ENCODE measurements at regions not wholly inside any gene's neighbourhood (a gene's known extent, or its start where the extent isn't known, plus 50 kb on each side); places are given as distances from the start of the nearest gene placed in this dataset.

- H3K36me3 ChIP-seq (ENCODE audit: control insufficient read depth, insufficient read depth, low read length), result no peaks in the 10 kb centered on the region
- no peak overlapping the region for H3K27ac Mint-ChIP-seq
- no peak overlapping the region for H3K4me3 Mint-ChIP-seq
- H3K9me3 ChIP-seq (ENCODE audit: control insufficient read depth, insufficient read depth, low read length), result no peaks in the 10 kb centered on the region
- no peaks in the 10 kb centered on the region for H3K27me3 Mint-ChIP-seq (ENCODE audit: low read depth in 2 of 2)
- no peak overlapping the region for H3K4me3 ChIP-seq (ENCODE audit: low read length)
- H3K9me3 Mint-ChIP-seq, result peaks cover under 1 to 8% of the 10 kb centered on the region in 2 donors
- DNase-seq (no peak), ATAC-seq (no peak)
- H3K4me1 Mint-ChIP-seq, result no peaks in the 10 kb centered on the region
- no peak overlapping the region for H3K27ac ChIP-seq (ENCODE audit: low read length)
- H3K36me3 Mint-ChIP-seq, result no peaks in the 10 kb centered on the region
- intact Hi-C loops (cut with micrococcal nuclease), result no loop called here
- TF ChIP-seq, protein P1, sequence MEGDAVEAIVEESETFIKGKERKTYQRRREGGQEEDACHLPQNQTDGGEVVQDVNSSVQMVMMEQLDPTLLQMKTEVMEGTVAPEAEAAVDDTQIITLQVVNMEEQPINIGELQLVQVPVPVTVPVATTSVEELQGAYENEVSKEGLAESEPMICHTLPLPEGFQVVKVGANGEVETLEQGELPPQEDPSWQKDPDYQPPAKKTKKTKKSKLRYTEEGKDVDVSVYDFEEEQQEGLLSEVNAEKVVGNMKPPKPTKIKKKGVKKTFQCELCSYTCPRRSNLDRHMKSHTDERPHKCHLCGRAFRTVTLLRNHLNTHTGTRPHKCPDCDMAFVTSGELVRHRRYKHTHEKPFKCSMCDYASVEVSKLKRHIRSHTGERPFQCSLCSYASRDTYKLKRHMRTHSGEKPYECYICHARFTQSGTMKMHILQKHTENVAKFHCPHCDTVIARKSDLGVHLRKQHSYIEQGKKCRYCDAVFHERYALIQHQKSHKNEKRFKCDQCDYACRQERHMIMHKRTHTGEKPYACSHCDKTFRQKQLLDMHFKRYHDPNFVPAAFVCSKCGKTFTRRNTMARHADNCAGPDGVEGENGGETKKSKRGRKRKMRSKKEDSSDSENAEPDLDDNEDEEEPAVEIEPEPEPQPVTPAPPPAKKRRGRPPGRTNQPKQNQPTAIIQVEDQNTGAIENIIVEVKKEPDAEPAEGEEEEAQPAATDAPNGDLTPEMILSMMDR (IDR thresholded peaks at IDR 0.05), result no peak
- H3K4me1 ChIP-seq (ENCODE audit: control insufficient read depth, insufficient read depth, low read length), result no peaks in the 10 kb centered on the region
- H3K27me3 ChIP-seq (ENCODE audit: control insufficient read depth, insufficient read depth, low read length), result no peaks in the 10 kb centered on the region
Observed at GRCh38 chr5:136439367-136439766, 74.0 kb upstream of the TRPC7 start.

DNA sequence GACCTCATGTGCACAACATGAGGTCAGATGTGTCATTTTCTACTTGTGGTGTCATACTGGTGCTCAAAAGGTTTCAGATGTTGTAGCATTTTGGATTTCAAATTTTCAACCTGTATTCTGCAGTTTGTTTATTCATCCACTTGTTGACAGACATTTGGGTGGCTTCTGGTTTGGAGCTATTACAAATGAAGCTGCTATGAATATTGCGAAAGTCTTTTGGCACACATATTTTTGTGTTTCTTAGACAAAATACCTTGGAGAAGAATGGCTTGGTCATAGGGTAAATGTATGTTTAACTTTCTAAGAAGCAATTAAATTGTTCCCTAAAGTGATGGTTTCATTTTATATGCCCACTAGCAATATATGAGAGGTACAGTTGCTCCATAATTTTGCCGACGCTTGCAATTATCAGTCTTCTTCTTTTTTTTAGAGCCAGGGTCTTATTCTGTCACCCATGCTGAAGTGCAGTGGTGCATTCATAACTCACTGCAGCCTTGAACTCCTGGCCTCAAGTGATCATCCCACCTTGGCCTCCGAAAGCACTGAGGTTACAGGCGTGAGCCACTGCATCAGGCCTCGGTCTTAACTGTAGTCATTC is 70.7 kb upstream of the TRPC7 start:
- 98% methylated on average over 6 of the region's 6 CpGs for whole genome bisulfite sequencing (ENCODE audit: insufficient coverage)
- Histone ChIP-seq H3K4me1 (ENCODE audit: control insufficient read depth, insufficient read depth, low read length) (no peaks in the 10 kb centered on the region), H3K36me3 (ENCODE audit: control insufficient read depth, insufficient read depth, low read length) (no peaks in the 10 kb centered on the region), H3K27ac (ENCODE audit: low read length) (no peak overlapping the region), H3K27me3 (ENCODE audit: control insufficient read depth, insufficient read depth, low read length) (no peaks in the 10 kb centered on the region), H3K9me3 (ENCODE audit: control insufficient read depth, insufficient read depth, low read length) (no peaks in the 10 kb centered on the region), H3K4me3 (ENCODE audit: low read length) (no peak overlapping the region)
- Mint-ChIP-seq H3K4me1 (no peaks in the 10 kb centered on the region), H3K27ac (no peak overlapping the region), H3K36me3 (no peaks in the 10 kb centered on the region), H3K9me3 (peaks cover 5 to 8% of the 10 kb centered on the region in 2 donors), H3K27me3 (ENCODE audit: low read depth in 2 of 2) (no peaks in the 10 kb centered on the region), H3K4me3 (no peak overlapping the region)
- intact Hi-C loops (cut with micrococcal nuclease), result no loop called here
- TF ChIP-seq, protein P1 (IDR thresholded peaks at IDR 0.05), result no peak
- ATAC-seq (no peak), DNase-seq (no peak)

DNA sequence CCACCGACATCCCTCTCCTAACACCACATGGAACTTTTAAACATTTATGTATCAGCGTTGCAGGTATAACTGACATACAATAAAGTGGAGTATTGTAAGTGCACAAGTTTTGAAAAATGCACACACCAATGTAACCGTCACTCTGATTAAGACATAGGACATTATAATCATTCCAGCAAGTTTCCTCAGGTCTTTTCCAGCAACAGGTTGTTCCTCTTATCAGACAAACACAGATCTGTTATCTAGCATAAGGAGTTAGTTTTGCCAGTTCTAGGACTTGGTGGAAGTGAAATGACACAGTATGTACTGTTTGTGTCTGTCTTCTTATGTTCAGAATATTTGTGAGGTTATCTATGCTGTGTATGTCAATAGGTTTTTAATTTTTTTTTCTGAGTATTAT is 69.5 kb upstream of the TRPC7 start:
- no peaks in the 10 kb centered on the region for H3K36me3 Mint-ChIP-seq
- H3K36me3 ChIP-seq (ENCODE audit: control insufficient read depth, insufficient read depth, low read length), result no peaks in the 10 kb centered on the region
- TF ChIP-seq, protein P1 (IDR thresholded peaks at IDR 0.05), result no peak
- no peak overlapping the region for H3K27ac Mint-ChIP-seq
- 60% methylated on average over 2 of the region's 3 CpGs for WGBS (ENCODE audit: insufficient coverage)
- ATAC-seq (no peak), DNase-seq (no peak)
- H3K4me1 ChIP-seq (ENCODE audit: control insufficient read depth, insufficient read depth, low read length), result no peaks in the 10 kb centered on the region
- intact Hi-C loops (cut with micrococcal nuclease), result no loop called here
- no peak overlapping the region for H3K4me3 Mint-ChIP-seq
- H3K27ac ChIP-seq (ENCODE audit: low read length), result no peak overlapping the region
- no peaks in the 10 kb centered on the region for H3K9me3 ChIP-seq (ENCODE audit: control insufficient read depth, insufficient read depth, low read length)
- no peaks in the 10 kb centered on the region for H3K4me1 Mint-ChIP-seq
- H3K27me3 Mint-ChIP-seq (ENCODE audit: low read depth in 2 of 2), result no peaks in the 10 kb centered on the region
- H3K27me3 ChIP-seq (ENCODE audit: control insufficient read depth, insufficient read depth, low read length), result no peaks in the 10 kb centered on the region
- no peak overlapping the region for H3K4me3 ChIP-seq (ENCODE audit: low read length)
- H3K9me3 Mint-ChIP-seq, result peaks cover 5 to 8% of the 10 kb centered on the region in 2 donors

- H3K4me1 ChIP-seq (ENCODE audit: control insufficient read depth, insufficient read depth, low read length), result no peaks in the 10 kb centered on the region
- WGBS (ENCODE audit: insufficient coverage), result 74% methylated on average over 2 of the region's 2 CpGs
- intact Hi-C loops (cut with micrococcal nuclease), result no loop called here
Observed at GRCh38 chr5:136432705-136433104, 67.4 kb upstream of the TRPC7 start.

More at GRCh38 chr5:136432705-136433104, 67.4 kb upstream of the TRPC7 start:
- Mint-ChIP-seq H3K4me1 (no peaks in the 10 kb centered on the region), H3K27me3 (ENCODE audit: low read depth in 2 of 2) (peaks cover 0 to 2% of the 10 kb centered on the region in 2 donors), H3K36me3 (no peaks in the 10 kb centered on the region), H3K9me3 (peaks cover 5 to 8% of the 10 kb centered on the region in 2 donors), H3K27ac (no peak overlapping the region), H3K4me3 (no peak overlapping the region)
- Histone ChIP-seq H3K27me3 (ENCODE audit: control insufficient read depth, insufficient read depth, low read length) (no peaks in the 10 kb centered on the region), H3K27ac (ENCODE audit: low read length) (no peak overlapping the region), H3K36me3 (ENCODE audit: control insufficient read depth, insufficient read depth, low read length) (no peaks in the 10 kb centered on the region), H3K4me3 (ENCODE audit: low read length) (no peak overlapping the region), H3K9me3 (ENCODE audit: control insufficient read depth, insufficient read depth, low read length) (no peaks in the 10 kb centered on the region)
- no peak for DNase-seq
- TF ChIP-seq, protein P1 (IDR thresholded peaks at IDR 0.05), result no peak
- peak in 1 of 3 donors; percentile 21 for ATAC-seq

All from natural killer cell (primary cell).